8988T (cell line): ENCODE measurements at regions not wholly inside any gene's neighbourhood (a gene's known extent, or its start where the extent isn't known, plus 50 kb on each side); places are given as distances from the start of the nearest gene placed in this dataset.

Experiments used
- DNase-seq: peaks from one replicate; pipeline ENCODE4 v3.0.0; 2011

DNA sequence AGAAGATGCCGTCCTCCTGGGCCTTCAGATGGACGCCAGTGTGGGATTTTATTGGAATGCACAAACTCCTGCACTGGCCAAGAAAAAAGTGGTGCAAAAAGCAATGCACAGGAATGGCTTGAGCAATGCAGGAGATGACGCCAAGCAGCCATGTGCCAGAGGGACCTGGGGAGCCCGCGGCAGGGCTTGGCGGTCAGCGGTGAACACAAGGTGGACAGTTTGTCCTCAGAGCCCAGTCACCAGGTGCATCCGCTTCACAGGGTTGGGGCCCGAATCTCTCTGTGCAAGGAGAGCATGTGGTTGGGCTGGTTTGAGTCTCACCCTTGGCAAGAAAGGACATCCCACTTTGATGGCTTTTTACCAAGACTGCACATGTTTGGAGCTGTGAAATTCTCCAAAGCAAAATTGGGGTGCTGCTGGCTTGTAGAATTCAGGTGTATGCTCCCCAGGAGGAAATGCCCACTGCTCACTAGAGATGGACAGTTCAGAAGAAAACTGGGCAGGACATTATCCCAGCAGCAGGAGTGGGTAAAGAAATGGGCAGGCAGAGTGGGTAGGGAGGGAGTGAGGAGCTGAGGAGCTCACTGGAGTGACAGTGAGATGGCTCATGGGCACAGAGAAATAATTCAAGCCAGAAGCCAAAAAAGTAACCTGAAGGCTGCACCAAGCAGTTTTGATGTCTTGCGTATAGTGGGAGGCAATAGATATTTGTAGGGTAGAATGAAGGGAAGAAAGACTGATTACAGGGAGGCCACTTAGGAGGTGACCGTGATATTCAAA, 463.9 kb downstream of the MTRR start:
- no peak for DNase-seq

DNA sequence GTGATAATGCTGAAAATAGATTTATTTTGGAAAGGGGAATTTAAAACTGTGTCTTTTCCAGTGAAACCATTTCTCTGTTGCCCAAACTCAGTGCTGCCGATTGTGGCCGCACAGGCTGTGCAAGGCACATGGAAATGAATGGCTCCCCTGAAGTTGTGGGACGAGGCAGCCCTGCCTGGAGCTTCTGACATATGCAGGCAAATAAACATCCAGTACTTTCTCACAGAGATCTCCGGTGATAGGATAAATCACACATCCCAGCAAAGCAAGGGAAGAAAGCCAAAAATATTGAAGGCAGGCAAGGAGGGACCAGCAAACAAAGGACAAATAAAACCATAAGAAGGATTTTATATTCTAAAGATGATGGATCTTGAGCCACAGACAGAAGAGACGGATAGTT, 464.5 kb downstream of the MTRR start:
- no peak for DNase-seq

GRCh38 chr5:8333977-8334376, 465.0 kb downstream of the MTRR start:
- DNase-seq = no peak

DNA sequence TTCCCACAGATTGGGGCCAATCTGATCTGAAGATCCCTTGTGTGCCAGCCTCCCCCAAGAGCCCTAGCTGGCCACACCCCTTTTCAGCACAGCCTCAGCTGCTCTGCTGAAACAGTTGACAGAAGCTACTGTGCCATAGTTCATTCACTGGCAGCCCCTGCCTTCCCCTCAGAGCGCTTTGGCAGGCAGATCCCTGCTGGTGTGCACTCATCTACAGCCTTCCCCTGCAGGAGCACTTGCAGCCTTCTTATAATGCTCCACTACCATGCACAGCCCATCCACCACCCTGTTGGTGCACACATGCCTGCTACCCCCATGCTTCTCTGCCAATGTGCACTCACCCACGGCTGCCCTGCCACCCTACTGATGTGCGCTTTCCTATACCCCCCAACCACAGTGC, 471.3 kb downstream of the MTRR start:
- no peak for DNase-seq

DNA sequence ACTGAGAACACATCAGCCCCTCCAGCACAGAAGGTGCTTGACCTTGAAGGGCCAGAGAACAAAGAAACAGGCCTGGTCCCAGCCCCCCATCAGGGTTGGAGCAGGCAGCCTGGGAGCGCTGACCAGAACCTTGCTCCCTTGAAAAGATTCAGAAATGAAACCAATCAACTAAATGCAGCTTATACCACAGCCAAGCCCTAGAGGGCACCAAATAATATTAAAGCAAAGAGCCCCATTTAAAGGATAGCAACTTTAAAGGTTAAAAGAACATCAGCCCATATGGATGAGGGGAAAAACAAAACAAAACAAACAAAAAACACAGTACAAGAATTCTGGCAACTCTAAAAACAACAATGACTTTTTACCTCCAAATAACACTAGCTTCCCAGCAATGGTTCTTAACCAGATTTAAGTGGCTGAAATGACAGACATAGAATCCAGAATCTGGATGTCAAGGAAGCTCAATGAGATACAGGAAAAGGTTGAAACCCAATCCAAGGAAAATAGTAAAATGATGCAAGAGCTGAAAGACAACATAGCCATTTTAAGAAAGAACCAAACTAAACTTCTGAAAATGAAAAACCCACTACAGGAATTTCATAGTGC, 471.9 kb downstream of the MTRR start:
- no peak for DNase-seq

- no peak for DNase-seq
These were observed 472.5 kb downstream of the MTRR start for GRCh38 chr5:8341406-8341805.

DNA sequence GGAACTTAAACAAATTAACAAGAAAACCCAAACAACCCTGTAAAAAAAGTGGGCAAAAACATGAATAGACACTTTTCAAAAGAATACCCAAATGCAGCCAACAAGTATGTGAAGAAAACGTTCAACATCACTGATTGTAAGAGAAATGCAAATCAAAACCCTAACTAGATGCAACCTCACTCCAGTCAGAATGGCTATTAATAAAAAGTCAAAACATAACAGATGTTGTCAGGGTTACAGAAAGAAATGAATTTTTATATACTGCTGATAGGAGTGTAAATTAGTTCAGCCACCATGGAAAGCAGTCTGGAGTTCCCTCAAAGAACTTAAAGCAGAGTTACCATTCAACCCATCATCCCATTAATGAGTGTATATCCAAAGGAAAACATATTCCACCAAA, 479.0 kb downstream of the MTRR start:
- no peak for DNase-seq

- DNase-seq = no peak
These were observed 480.9 kb downstream of the MTRR start for GRCh38 chr5:8349855-8350254.

DNA sequence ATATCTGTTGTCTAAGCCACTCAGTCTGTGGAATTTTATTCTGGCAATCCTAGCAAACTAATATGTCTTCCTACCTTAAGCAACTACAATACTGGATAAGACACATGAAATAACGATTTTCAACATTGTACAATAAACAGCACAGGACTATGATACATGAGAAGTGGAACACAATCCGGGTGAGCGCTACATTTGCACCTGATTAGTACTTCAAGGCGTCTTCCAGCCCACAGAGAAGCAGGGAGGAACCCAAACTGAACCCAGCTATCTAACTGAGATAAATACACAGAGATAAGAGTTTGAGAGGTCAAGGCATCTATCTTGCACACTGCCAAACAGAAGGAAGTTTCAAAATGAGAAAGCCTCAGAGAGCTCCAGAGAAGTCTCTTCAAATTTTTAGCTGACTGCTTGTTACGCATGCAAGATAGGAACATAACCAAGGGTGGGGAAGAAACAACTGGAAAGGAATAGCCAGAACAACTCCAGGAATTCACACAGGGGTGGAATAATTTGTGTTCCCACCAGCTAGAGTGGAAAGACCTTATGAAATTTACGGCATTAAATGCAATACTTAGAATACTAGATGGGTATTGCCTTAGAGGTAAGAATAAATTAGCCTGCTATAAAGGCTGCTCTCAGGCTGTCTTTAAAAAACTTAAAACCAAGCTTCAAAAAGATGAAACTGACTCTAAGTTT, 481.8 kb downstream of the MTRR start:
- DNase-seq = no peak

DNA sequence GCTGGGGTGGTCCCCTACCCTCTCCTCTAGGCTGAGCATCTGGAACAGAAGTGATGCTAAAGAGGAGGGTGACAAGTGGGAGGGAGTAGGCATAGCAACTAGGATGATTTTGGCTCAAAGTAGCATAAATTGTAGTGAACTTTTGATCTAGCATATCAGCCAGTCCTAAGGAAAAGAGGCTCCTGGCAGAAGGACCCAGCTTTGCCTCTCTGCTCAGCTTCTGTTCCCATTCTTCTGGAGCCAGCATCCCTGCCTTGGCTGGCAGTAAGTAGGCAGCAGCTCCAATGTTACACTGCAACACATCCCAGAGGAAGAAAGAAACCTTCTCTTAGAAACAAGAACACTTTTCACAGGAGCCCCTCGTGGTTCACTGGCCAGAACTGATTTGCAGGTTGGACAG, 487.0 kb downstream of the MTRR start:
- DNase-seq = no peak

DNA sequence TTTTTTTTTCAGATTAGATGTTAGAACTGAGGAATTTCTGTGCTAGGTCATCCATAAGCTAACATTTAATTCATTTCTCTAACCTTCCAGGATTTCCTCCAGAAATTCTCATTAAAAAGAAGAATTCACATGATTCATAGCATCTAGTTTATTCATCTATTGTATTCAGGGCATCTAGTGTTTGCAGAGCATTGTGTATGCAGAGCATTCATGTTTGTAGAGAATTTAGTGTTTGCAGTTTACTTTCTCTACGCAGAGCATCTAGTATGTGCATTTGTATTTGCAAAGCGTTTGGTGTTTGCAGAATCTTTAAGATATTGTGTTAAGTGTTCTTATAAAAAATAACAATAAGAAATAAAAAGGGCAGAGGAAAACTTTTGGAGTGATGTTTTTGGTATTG, 491.1 kb downstream of the MTRR start:
- DNase-seq = no peak

GRCh38 chr5:8362495-8362894, 493.5 kb downstream of the MTRR start:
- no peak for DNase-seq

DNA sequence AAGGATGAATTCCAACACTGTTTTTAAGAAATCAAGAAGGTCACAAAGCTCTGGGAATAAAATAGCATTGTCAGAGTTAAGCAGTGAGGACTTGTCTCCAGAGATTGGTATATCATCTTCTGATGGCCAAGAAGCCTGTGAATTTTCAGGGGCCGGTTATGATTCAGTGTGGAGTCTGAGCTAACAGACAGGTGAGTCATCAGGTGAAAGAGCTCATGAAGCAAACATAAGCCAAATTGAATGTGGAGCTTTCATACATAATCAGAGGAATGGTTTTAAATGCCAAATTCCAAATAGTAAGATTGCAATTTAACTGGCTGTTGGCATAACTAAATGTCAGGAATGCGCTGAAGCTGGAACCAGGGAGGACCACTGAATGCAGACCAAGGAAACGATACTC, 494.2 kb downstream of the MTRR start:
- DNase-seq = no peak

- DNase-seq = no peak
These were observed 497.3 kb downstream of the MTRR start for GRCh38 chr5:8366266-8366665.

- DNase-seq = no peak
These were observed 507.5 kb downstream of the MTRR start for GRCh38 chr5:8376478-8376877.

GRCh38 chr5:8381972-8382371, 513.0 kb downstream of the MTRR start:
- no peak for DNase-seq

GRCh38 chr5:8382456-8382855, 513.5 kb downstream of the MTRR start:
- no peak for DNase-seq

DNA sequence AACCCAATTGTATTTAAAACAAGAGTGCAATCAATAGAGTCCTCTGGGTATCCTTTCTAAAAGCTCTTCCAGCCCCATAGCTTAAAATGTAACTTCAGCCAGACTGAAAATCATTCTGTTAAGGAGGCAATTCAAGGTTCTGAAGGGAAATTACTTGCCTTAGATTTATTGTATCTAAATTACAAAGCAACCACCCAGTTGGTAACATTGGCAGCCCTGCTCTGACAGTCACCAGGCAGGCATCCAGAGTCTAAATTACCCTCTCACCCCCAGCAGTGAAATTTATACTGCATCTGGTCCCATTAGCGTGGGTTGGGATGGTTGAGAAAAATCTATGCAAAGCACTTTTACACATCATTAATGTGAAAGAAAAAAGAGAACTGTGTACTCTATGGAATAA, 514.7 kb downstream of the MTRR start:
- no peak for DNase-seq

GRCh38 chr5:8386719-8387288, 517.9 kb downstream of the MTRR start:
- DNase-seq = no peak

DNA sequence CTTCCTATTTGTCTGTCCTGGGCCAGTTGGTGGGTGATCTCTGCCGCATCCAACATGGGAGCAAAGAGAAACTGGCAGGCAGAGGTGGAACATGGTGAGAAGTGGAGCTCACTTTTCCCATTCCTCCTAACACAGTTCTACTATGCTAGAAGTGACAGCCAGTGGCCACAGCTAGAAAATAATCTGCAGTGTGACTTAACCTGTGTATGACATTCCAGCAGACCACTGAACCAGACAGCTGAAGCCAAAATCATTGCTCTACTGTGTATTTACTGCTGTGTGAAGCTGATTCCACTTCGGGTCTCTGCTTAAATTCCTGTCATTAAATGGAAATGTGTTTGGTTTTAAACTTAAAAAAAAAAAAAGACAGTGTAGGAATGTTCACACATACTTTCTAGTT, 523.0 kb downstream of the MTRR start:
- DNase-seq = no peak

DNA sequence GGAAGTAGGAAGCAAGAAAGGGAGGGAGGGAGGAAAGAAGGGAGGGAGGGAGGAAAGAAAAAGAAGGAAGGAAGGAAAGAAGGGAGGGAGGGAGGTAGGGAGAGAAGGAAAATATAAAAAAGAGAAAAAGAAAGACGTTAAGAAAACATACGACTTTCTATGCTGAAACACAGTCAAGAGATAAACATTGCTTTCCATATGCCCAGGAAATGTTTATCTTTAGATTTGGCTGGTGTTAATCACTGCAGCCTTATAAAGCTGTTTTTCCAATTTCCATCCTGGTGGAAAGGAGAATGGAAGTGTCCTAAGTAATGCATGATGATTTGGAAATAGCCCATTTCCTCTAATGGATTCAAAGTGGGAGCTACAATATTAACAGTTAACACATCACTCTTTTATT, 524.3 kb downstream of the MTRR start:
- DNase-seq = no peak

- DNase-seq = no peak
These were observed 526.0 kb downstream of the MTRR start for GRCh38 chr5:8394965-8395364.

GRCh38 chr5:8396246-8396645, 527.3 kb downstream of the MTRR start:
- DNase-seq = no peak

DNA sequence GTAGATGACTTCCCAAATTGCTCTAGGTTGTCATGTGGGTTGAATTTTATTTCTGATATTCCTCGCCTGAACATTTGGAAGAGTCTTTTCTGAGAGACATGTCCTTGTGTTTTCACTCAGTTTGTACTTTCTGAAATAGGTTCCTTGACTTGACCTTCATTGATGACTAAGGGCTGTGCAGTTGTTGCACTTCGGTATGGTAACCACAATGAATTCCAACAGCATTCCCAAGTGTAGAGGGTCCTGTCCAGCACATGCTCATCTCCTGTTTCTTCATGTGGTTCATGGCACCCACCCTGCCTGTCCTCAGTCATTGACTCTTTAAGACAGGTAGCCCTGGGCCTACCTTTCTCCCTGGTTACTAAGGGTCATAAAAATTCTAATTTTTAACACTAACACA, 527.8 kb downstream of the MTRR start:
- no peak for DNase-seq
